WTC11 (cell line): ENCODE measurements at regions not wholly inside any gene's neighbourhood (a gene's known extent, or its start where the extent isn't known, plus 50 kb on each side); places are given as distances from the start of the nearest gene placed in this dataset.

Experiments used
- CTCF ChIP-seq: fragments of 200-600 bp; IDR thresholded peaks from 2 replicates; pipeline ENCODE4 v1.8.0; 2022; ENCODE audit warnings: antibody characterized with exemption
- FOXJ3 ChIP-seq: sonication (generic); formaldehyde crosslinking; IDR thresholded peaks from 2 replicates; pipeline ENCODE4 v1.9.0; 2021; ENCODE audit warnings: missing genetic modification reagents, mild to moderate bottlenecking, borderline replicate concordance
- FOXP1 ChIP-seq: sonication (generic); formaldehyde crosslinking; IDR thresholded peaks from 2 replicates; pipeline ENCODE4 v1.8.0; 2022; ENCODE audit warnings: missing genetic modification reagents, mild to moderate bottlenecking, moderate library complexity, borderline replicate concordance
- MXD4 ChIP-seq: fragments of 250-450 bp; sonication (Bioruptor Pico); IDR thresholded peaks from 2 replicates; pipeline ENCODE4 v1.8.0; 2021; ENCODE audit warnings: mild to moderate bottlenecking, moderate library complexity, borderline replicate concordance
- NR2C2 ChIP-seq: sonication (generic); formaldehyde crosslinking; IDR thresholded peaks from 2 replicates; pipeline ENCODE4 v1.8.0; 2022; ENCODE audit warnings: mild to moderate bottlenecking, missing genetic modification reagents
- ZMAT4 ChIP-seq: fragments of 250-450 bp; sonication (Bioruptor Pico); IDR thresholded peaks from 2 replicates; pipeline ENCODE4 v1.9.0; 2021; ENCODE audit warnings: mild to moderate bottlenecking

- TF ChIP-seq NR2C2 (CRISPR knock-in tag) (no peak), CTCF (no peak), FOXP1 (CRISPR knock-in tag) (no peak), MXD4 (no peak), ZMAT4 (CRISPR knock-in tag) (no peak), FOXJ3 (no peak)
These were observed 1328.7 kb upstream of the NXPH2 start for GRCh38 chr2:140108706-140109475.
